ENCODE measurements at regions not wholly inside any gene's neighbourhood (a gene's known extent, or its start where the extent isn't known, plus 50 kb on each side); places are given as distances from the start of the nearest gene placed in this dataset.
"Not testable (repeated sequence)": the region's sequence is repeated elsewhere in the genome, so short reads cannot be mapped to it uniquely, and the experiment has no call there.

GRCh38 chr16:75837264-75837663 is 111.0 kb upstream of the CPHXL start:
- no peak for DNase-seq (ENCODE audit: low spot score)

- DNase-seq (ENCODE audit: low spot score): no peak
These were observed 111.4 kb upstream of the CPHXL start for GRCh38 chr16:75837681-75838080.

DNA sequence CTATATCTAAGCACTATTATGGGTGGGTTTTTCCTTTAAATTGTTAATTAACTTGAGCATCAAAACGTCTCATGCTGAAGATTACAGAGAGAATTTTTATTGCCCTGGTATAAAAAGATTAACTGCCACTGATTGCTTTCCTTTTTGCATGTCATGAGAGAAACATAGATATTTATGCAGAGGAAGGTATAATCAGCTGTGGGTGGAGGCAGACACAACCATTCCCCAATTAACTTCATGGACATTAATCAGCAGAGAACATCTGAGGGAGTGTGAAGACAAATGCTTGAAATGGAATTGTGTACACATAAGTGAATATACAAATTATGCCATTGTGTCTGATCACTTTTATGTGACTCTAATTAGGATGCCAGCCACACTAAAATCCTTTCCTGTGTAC is 115.2 kb upstream of the CPHXL start:
- DNase-seq (ENCODE audit: low spot score): no peak

GRCh38 chr16:75847172-75847571 is 120.9 kb upstream of the CPHXL start:
- no peak for DNase-seq (ENCODE audit: low spot score)

- DNase-seq (ENCODE audit: low spot score): no peak
These were observed 127.9 kb upstream of the CPHXL start for GRCh38 chr16:75854152-75854551.

DNA sequence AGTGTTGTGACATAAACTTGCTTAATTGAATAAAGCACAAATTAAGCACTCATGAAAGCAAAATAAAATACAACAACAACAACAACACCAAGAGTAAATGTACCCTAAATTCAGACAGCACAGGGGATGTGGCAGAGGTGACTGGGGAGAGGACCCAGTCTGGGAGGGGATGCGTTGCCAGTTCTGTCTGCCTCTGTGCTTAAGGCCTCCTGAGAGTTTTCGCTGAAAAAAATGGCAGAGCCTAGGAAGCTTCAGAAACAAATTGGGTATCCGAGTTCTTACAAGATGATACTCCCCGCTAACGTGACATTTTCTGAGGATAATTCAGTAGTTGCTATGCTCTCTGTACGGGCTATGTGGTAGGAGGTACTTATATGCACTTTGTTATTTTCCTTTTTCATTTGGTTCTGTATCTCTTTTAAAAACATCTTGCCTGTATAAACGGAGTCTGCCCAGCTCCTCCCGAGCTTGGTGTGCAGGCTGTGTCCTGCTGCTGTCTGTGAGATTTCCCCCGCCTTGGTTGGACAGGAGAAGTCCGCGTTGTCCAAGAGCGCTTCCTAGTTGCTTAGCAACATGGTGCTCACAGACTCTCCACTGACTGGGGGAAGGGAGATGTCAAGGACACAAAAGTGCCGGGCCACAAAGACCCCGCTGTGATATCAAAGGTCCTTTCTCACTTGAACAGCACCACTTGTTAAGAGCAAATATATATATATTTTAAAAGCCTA is 134.2 kb upstream of the CPHXL start:
- DNase-seq (ENCODE audit: low spot score): no peak

GRCh38 chr16:75861311-75862097 is 135.2 kb upstream of the CPHXL start:
- no peak for DNase-seq (ENCODE audit: low spot score)

- no peak for DNase-seq (ENCODE audit: low spot score)
These were observed 135.8 kb upstream of the CPHXL start for GRCh38 chr16:75862098-75862386.

GRCh38 chr16:75864243-75864642 is 138.0 kb upstream of the CPHXL start:
- DNase-seq (ENCODE audit: low spot score): no peak

DNA sequence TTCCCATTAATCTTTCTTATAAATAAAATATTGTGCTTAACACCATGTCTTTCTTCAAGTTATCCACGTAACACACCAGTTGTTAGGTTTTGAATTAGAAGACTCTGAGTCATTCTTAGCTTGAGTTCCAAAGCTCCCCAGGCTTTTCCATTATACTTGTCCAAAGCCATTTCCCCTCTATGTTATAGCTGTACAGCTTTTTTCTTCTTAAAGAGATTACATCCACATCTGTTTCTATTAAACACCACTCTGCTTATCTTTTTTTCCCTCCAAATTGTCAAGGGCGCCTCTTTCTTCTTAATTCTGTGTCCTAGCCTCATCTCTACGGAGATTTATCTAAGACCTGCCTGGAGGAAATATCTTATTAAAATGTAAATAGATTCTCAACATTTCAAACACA is 139.4 kb upstream of the CPHXL start:
- no peak for DNase-seq (ENCODE audit: low spot score)

DNA sequence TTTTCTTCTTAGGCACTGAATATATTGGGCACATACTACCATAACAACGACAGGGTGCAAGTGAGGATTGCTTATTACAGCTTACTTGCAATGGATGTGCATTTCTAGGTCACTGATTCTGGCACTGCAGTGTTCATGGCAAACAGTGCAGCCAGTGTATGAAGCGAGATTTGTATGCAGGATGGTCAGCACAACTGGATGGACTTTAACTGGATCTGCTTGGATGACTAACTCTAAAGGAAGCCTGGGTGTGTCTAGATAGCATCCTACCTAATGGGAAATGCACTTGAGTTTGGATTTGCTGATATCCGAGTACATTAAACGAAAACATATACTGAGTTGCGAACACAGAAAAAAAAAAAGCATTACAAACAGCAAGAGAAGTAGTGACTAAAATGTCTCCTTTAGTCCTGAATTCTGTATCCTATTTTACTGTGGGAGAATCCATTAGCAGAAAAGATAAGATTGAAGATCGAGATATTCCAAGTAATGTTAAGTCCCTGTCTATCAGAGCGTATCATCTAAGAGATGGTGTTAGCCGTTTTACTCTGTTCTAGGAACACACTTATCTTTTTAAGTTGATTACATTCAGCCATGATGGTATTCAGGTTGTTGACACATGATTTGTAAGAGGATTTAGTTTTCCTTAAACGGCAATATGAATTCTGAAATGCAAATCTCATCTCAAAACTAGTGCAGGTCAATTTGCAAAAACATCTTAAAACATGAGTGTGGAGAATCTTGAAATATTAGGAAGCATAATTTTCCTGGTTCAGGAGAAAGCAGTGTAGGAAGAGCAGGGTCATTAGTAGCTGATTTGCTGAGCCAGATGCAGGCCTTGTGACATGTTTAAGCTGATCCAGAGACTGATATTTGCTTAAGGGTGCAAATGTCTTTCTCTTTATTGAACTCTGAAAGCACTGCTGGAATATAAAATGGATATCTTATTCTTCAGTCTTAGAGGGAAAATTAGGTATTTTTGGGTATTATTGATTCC is 142.6 kb upstream of the CPHXL start:
- no peak for DNase-seq (ENCODE audit: low spot score)

GRCh38 chr16:75881280-75881679 is 155.0 kb upstream of the CPHXL start:
- DNase-seq (ENCODE audit: low spot score): not testable (repeated sequence)

GRCh38 chr16:75899163-75899562 is 172.9 kb upstream of the CPHXL start:
- no peak for DNase-seq (ENCODE audit: low spot score)

DNA sequence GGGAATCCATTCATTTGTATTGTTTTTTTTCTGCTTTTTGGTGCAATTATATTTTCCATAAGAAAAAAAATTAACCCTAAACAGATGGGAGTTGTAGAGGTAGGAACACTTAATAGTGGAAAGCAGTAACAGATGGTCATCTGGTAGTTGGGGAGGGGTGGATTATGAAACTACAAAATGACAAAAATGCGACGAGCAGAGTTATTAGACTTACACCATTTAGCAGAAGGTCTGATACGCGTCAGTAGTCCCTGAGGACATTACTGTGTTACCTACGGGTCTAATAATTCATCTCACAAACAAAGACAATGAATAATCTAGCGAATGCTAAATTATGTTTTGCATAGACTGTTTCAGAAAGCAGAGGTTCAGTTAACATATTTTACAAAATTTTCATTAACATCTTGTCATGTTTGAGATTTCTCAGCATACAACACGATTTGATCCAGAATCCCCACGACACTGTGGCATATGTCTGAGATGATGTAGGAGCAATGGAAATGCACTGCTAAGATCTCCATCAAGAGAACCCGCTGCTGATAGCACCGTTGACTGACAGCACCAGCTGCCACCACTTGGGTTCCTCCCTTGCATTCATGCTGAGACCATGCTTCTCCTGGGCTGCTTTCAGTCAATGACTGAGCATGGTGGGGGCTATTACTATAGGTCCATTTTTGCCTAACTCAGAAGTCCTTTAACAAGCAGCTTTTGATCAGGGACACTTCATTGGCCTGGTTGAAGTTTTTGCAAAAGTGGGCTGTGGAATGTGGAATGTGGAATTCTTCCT is 182.2 kb upstream of the CPHXL start:
- no peak for DNase-seq (ENCODE audit: low spot score)

DNA sequence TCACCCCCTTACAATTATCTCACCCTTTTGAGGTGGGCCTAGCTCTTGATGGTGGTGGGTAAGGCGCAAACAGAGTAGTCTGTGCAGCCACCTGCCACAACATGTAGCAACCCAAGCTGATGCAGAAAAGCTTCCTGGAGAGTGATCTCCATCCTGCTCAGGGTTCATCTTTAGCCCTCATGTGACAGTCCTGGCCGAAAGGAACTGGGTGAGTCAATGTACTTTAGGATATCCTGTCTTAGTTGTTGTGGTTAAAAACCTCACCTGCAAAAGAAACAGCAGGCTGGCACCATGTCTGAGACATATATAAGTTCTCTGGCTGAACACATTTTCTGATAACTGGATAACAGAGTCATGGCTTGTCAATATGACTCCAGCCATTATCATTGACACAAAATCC is 183.5 kb upstream of the CPHXL start:
- DNase-seq (ENCODE audit: low spot score): no peak

DNA sequence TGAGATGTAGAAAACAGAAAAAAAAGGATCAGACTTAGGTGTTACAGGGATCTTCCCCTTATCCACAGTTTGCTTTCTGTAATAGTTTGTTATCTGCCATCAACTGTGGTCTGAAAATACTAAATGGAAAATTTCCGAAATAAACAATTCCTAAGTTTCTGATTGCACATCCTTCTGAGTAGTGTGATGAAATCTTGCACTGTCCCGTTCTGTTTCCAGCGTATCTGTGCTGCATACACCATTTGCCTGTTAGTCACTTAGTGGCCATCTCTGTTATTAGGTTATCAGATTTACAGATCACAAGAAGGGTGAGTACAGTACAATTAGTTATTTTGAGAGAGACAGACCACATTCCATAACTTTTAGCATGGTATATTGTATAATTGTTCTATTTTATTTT is 185.6 kb upstream of the CPHXL start:
- no peak for DNase-seq (ENCODE audit: low spot score)

- no peak for DNase-seq (ENCODE audit: low spot score)
These were observed 187.7 kb upstream of the CPHXL start for GRCh38 chr16:75913958-75914357.

- no peak for DNase-seq (ENCODE audit: low spot score)
These were observed 190.2 kb upstream of the CPHXL start for GRCh38 chr16:75916451-75916850.

DNA sequence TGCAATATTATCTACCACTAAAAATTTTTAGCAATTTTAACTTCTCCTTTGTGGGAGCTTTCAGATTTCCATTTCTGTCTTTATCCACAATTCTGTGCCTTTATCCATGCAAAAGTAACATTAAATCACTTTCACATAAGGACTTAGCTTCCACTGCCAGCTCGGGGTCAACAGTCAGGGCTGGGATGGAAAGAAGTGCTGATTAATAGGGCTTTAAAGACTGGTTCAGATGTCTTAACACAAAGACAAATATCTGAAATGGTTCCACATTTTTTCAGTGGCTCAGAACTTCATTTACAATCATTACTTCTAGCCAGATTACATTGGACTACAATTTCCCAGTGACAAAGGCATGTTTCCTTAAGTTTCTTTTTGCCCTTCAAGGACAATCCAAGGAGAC is 191.8 kb upstream of the CPHXL start:
- no peak for DNase-seq (ENCODE audit: low spot score)

GRCh38 chr16:75919664-75920063 is 193.4 kb upstream of the CPHXL start:
- no peak for DNase-seq (ENCODE audit: low spot score)

- DNase-seq (ENCODE audit: low spot score): no peak
These were observed 195.0 kb upstream of the CPHXL start for GRCh38 chr16:75921281-75921680.

DNA sequence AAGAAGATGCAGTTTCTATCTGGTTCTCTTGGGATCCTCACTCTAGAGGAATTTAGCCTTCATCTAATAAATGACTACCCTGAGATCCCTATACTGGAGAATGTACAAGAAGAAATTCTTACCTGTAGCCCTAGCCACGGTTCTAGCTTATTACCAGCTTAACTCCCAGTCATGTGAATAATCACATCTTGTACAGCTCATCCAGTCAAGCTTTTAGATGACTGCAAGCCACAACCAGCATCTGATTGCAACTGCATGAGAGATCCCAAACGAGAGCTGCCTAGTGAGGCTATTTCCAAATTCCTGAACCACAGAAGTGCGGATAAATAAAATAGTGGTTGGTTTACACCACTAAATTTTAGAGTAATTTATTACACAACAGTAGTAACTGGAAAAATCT is 196.0 kb upstream of the CPHXL start:
- DNase-seq (ENCODE audit: low spot score): no peak

Measured in A172 (cell line).